HG03064 (cell line): ENCODE measurements at regions not wholly inside any gene's neighbourhood (a gene's known extent, or its start where the extent isn't known, plus 50 kb on each side); places are given as distances from the start of the nearest gene placed in this dataset.
"Not testable (repeated sequence)": the region's sequence is repeated elsewhere in the genome, so short reads cannot be mapped to it uniquely, and the experiment has no call there.

Experiments used
- ATAC-seq: cut with Tn5 transposase; IDR thresholded peaks from one replicate; pipeline ENCODE4 v1.9.1; 2021; ENCODE audit warnings: low read depth; ENCODE audit not compliant: unreplicated experiment

DNA sequence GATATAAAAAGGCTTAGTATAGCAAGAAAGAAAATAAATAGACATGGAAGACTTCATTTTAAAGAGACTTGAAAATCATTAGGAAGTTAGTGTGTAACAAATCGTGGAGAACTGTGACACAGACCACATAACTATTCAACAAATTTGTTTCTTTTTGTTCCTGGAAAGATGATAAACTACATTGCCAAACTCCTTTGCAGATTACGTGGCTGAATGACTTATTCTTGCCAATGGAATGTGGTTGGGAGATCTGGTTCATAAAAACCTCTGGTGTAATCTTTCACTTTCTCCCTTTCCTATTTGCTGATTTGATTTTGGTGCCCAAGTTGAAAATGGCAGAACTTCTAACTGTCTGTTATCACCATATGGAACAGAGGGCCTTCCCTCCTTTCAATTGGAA lies 328.9 kb upstream of the MEF2C start:
- ATAC-seq: no peak

DNA sequence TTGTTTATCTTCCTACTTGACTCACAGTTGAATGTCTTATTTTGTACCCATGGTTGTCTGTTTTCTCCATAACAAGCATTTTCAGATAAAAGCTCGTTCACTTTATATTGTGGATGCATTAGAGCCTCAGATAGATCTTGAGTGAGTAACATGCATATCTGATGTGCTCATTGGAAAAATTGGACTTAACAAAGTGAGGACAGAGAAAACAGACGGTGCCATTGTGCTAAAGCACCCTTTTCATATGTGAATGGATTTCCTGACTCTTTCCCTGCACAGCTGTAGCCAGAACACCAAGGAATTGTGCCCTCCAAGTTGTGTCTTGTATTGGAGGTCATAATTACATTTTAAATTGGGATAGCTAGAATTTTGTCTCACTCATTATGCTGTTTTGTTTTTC lies 325.8 kb upstream of the MEF2C start:
- ATAC-seq: no peak

DNA sequence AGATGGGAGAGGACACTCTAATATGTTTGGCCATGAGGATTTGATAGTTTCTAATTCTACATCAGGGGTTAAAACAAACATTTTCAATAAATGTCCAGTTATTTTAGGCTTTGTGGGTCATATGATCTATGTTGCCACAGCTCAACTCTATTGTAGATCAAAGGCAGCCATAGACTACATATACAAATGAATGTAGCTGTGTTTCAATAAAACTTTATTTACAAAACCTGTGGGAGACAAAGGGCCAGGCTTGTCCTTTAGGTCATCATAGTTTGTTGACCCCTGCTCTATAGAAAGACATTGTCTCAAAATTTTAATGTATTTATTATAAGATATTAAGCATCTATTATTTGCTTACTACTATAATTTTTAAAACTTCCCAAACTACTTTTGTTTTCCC lies 325.4 kb upstream of the MEF2C start:
- ATAC-seq: no peak

DNA sequence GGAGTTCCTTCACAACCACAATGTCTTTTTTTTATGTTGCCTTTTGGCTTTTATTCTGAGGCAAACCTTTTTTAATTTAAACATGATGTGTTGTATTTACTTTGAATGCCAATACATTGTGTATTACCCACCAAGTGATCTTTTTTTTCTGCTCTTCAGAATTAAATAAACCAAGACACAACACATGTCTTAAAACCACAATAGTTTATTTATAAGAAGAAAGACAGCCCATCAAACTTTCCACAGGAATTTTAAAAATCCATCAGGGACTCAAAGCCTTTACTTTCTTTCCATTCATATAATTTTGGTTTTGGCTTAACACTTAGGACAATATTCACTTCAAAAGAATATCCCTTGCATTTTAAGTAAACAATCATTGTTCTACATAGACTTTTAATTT lies 321.8 kb upstream of the MEF2C start:
- no peak for ATAC-seq

DNA sequence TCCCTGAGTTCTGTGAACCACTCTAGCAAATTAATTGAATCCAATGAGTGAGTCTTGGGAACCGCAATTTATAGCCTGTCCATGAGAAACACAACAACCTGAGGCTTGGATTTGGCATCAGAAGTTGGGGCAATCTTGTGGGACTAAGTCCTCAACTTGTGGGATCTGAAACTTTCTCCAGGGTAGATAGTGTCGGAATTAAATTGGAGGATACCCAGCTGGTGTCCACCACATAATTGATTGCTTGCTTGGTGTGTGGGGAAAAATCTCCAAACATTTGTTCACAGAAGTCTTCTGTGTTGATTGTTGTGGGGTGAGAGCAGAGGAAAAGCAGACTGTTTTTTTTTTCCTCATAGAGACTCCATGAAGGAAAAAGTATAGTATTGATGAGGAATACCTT lies 320.6 kb upstream of the MEF2C start:
- no peak for ATAC-seq

DNA sequence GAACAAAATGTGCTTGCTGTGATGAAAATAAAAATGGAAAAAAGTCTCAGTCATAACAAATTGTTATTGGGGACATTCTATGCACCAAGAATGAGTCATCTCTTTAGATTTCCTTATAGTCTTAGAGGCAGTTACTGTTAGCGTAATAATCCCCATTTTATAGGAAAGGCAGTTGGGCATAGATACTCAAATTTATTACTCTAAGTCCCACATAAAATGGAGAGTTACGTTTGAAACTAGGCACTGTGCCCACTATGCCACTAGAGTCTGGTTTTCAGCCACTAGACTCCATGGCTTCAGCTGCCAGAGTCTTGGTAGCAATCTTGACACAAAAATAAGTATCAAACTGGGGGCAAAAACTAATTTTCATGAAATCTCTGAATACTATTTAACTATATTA lies 317.9 kb upstream of the MEF2C start:
- ATAC-seq: no peak

DNA sequence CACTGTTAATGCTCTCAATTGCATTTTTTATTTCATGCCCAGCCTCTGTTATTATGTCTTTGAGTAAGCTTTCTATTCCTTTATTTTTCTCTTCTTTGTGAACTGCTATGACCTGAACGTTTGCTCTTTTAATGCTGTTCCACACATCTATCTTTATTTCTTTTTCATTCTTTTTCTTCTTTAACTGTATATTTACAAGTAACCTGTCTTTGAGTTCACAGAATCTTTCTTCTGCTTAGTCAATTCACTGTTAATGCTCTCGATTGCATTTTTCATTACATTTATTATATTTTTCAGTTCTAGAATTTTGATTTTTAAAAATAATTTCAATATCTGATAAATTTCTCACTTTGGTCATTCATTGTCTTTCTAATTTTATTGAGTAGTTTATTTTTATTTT lies 316.3 kb upstream of the MEF2C start:
- no peak for ATAC-seq

DNA sequence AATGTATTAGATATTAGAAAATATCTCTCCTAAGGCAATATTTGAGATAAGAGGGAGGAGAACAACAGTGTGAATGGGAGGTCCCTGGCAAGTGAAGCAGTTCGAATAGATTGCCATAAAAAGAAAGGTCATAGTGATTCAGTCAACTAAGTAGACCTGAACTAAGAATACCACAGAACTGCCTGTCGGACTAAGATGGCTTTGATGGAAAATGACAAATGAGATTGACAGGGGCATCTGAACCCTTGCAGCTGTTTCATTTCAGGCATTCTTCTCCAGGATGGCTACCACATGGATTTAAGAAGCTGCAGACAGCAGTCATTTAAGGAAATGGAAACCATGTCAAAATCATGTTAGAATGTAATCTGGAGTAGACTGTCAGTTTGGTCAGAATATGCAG lies 308.4 kb upstream of the MEF2C start:
- no peak for ATAC-seq

DNA sequence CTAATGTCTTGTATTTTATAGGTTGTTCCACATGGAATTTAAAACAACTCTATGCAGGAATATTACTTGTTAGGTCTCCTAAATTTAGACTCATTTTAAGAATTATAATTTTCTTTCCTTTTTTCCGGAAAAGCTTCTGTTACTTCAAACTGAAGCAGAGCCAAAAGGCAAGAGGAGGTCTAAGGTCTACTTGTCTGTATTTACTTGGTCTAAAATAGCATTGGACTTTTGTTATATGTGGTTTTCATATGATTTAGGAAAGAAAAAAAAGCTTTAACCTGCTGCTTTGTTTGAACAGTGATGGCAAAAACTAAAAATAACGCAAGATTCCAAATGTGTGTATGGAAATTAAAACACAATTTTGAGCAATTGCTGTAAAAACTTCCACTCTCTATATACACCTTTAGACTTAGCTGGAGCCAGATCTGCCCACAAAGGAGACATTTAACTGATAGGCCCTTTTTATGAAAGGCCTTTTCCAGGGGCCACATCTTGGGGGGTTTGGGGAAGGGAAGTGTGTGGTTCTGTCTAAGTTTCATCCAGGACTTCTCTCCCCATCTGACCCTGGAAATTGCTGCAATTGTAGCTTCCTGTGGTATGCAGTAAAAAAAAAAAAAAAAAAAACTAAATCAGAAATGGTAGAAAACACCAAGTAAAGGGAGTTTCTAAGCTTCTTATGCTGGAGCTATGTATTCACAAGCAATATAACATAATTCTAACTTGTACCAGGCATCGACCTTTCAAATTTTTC lies 307.7 kb upstream of the MEF2C start:
- ATAC-seq: no peak

DNA sequence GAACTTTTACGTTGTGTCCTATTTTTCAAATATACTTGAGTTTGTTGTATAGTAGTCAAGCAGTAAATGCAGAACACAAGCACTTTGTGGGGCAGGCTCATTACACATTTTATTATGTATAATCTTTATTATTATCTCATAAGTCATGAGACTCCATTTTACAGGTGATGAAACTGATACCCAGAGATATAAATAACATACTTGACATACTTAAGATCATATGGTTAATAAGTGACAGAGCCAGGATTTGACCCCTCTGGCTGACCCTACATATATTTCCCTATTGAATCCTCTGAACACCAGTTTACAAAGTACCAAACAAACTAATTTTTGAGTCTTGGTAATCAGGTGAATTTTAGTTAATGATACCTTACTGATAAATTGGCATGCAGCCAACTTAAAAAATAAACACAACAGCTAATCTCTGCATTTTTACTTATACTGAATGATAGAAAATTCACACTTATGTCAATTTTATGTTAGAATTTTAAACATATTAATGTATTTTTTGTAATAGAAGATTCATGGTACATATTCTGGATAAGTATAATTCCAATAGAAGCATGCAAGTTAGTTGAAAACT lies 305.0 kb upstream of the MEF2C start:
- no peak for ATAC-seq

DNA sequence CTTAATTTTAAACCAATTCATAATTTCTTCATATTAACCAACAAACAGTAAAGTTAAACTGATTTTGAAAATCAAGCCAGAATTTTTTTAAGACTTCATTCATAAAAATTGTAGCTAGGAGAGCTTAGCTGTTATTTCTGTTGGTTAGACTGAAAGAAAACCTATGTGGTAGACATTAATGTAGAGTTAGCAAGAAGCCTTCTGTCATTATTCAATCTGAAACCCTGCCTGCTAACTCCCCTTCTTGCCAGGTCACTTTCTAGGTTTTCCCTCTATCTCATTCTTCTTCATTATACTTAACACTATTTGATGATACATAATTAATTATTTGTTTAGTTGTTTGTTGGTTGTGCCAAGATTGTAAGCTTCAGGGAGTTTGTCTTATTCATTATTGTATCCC lies 304.3 kb upstream of the MEF2C start:
- ATAC-seq: no peak

DNA sequence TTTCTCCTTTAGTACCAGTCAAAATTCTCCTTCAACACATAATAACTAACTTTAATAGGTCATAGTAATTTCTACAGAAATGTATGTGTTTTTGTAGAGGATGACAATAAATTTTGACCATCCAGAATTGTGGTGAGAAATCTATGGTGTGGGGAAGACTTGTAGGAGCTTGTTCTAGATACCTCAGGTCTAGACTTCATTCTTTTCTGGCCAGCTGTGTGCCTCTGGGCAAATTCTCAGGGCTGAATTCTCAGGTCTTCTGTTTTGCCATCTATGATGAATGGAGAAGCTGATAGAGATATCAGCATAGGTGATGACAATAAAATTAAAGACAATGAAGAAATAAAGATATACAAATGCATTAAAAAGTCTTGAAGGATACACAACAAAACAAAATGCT lies 298.6 kb upstream of the MEF2C start:
- ATAC-seq: no peak

DNA sequence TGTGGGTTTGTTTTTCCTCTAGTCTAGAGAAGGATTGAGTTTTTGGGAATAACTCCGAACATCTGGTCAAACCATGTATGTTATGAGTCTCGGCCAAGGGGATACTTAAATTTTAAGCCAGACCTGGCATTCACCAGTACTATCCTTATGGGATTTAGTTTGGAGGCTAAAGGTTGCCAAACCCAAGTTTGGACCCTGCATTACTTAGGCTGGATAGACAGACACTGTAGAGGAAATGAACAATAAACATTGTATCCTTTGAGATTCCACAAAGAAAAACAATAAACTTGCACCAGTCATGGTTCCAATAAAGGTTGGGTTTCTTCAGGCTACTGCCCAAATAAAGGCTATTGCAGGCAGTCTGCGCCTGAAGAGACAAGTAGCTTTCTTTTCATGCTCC lies 296.7 kb upstream of the MEF2C start:
- ATAC-seq: no peak

DNA sequence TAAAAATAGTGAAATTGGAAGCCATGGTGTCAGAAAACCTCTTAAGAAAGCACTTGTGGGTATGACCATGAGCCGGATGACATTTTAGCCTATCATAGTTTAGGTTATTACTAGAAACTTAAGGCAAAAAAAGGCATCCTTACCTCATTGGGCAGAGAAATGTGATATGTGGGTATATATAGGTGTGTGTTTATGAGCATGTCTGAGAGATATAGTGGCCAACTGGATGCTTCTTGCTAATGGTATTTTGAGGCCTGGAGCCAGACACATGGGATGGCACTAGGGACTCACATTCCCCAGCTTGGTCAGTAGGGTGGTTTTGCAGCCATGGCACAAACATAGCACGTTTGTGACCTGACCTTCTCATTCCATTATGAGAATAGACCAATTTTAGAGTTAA lies 295.6 kb upstream of the MEF2C start:
- no peak for ATAC-seq

DNA sequence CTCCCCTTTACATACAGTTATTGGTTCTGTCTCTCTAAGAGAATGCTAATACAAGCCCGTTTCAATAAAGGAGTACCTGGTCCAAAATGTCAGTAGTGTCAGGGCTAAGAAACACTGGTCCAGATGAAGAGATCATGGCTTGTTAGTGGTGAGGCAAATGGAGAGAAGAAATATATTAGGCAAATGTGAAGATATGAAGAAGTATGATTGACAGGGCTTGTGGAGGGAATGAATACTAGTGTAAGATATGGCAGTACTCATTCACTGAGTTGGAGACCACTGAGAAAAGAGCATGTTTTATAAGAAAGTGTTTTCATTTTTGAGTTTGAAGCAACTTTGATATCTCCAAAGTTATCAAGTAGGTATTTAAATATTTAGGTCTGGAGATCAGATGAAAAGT lies 290.5 kb upstream of the MEF2C start:
- no peak for ATAC-seq

DNA sequence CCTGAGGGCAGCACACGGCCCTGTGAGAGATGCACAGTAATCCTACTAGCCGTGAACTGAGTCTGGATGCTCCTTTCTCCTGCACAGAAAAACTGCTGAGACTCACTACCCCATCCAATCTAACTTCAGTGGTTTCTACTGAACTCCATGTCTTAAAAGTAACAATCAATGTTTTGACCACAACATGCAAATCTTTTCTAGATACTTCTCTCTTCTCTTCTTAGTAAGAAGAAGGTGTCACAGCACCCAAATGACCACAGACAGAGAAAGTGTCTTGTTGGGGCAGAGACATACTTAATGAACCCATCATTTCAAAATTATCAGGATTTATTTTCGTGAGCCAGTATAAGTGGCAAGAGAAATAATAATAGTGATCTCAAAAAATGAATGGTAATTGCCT lies 285.8 kb upstream of the MEF2C start:
- ATAC-seq: peak; percentile 76

DNA sequence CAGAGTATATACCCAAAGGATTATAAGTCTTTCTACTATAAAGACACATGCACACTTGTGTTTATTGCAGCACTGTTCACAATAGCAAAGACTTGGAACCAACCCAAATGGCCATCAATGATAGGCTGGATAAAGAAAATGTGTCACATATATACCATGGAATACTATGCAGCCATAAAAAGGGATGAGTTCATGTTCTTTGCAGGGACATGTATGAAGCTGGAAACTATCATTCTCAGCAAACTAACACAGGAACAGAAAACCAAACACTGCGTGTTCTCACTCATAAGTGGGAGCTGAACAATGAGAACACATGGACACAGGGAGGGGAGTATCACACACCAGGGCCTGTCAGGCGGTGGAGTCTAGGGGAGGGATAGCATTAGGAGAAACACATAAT lies 281.7 kb upstream of the MEF2C start:
- not testable (repeated sequence) for ATAC-seq

DNA sequence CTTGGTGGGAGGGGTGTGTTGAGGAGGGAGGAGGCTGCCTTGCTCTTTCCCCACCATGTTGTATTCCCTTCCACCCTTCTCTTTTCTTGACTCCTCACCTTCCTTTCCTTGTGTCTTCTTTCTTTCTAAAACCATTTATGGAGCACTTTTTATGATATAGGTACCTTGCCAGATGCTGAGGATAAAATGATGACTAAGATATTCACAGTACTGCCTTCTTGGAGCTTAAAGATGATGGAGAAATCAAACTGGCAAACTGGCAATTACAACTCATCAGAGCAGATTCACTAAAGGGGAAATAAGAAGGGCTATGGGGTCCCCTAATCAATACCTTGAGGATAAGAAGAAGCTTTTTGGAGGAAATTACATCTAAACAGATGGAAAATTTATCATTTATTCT lies 273.2 kb upstream of the MEF2C start:
- no peak for ATAC-seq

DNA sequence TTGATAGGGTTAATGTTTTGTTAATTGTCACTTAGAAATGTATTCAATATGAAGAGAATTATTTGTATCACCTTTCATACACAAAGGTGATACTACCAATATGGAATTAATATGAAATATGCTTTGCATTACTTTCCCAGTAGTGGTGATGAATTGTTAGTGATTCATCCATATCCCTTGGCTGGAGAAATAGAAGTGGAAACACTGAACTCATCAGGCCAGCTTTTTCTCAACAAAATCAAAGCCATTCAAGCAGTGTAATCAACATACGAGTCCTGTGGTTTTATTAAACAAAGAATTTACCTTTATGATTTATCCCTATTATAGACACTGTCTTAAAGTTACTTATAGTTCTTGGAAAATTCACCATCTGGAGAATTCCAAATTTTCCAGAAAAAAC lies 264.0 kb upstream of the MEF2C start:
- no peak for ATAC-seq

DNA sequence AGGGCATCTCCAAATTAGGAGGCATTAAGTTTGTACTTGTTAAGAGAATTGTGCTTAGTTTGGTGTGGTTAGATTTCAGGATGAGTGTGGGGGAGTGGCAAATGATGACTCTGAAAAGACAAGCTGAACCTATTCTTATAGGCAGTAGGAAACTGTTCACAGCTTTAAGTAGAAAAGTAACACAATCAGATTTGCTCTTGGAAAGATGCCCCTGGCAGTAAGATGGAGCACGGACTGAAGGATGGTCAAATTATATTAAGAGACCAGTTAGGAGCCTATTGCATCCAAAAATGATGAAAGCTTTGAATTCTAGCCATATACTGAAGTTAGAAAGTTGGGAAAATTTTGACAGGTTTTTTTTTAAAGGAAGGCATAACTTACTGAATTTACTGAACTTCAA lies 254.2 kb upstream of the MEF2C start:
- no peak for ATAC-seq

DNA sequence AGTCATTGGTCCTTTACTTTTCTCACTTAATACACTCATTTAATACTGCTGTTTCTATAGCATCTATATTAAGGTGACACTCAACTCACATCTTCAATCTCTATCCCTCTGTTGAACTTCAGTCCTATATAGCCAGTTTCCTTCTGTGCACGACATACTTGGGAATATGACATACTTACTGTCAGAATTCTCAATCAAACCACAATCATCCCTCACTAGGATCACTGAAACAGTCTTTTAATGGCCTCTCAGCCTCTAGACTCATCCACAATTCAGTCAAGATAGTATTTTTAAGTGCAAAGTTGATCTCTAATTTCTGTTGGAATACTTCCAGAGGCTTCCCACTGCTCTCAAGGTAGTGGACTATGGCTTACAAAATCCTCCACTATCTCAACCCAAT lies 251.0 kb upstream of the MEF2C start:
- ATAC-seq: no peak

DNA sequence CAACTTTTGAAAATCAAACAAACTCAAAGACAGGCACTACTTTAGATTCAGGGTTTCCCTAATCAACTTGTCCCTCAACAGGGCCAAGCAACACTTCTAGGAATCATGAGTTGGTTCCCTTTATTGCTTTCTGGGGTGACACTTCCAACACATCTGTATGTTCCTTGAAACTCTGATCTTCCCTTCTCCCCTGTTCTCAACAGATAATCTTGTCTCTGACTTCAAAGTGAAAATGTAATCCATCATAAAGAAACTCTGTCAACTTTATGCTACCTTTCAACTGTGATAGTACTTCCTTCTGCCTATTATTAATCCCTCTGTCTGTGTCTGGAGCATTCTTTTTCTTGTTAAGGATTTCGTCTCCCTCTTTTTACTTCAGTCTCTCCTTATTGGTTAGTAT lies 250.1 kb upstream of the MEF2C start:
- ATAC-seq: no peak

DNA sequence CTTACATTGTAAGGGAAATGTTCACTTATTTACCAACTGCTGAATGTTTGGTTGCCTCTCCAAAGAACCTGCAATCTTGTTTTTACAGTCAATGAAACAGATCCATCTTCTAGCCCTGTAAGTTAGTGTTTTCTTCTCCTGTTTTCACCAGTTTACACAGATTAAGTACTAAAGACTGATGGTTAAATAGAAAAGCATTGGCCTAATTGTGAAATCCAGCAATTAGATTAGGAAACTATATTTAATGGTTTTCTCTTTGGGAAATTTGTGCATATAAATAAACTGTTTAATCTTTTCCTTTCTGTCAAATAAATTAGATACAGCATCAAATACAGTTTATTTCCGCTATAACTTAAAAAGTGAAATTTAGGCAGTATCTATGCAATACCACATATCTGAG lies 247.9 kb upstream of the MEF2C start:
- no peak for ATAC-seq
